Bone marrow (tissue), 2 donors: ENCODE measurements at regions not wholly inside any gene's neighbourhood (a gene's known extent, or its start where the extent isn't known, plus 50 kb on each side); places are given as distances from the start of the nearest gene placed in this dataset.
"Not testable (repeated sequence)": the region's sequence is repeated elsewhere in the genome, so short reads cannot be mapped to it uniquely, and the experiment has no call there.

ENCODE experiments used
- DNase-seq, 2 donors: peaks; one replicate each; lab custom pipeline; 2025; lab: John Stamatoyannopoulos, UW

- no peak for DNase-seq
These were observed 50.3 kb upstream of the ATP6AP2 start for GRCh38 chrX:40530509-40530908.

DNA sequence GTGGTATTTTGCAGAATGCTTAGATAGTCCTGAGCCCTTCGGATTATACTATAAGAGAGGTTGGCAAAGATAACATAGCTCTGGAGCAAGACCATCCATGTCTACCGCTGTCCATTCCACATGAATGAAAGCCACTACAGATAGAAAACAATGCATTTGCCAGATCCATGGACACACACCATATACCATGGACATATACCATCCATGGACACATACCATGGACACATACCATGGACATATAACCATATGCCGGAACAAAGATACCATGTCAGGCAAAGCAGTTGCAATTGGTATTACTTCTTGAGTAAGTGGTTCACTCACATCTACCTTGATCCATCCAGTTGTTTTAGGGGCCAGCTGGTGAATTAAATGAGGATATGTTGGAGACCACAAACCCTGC lies 53.2 kb upstream of the ATP6AP2 start:
- no peak for DNase-seq

DNA sequence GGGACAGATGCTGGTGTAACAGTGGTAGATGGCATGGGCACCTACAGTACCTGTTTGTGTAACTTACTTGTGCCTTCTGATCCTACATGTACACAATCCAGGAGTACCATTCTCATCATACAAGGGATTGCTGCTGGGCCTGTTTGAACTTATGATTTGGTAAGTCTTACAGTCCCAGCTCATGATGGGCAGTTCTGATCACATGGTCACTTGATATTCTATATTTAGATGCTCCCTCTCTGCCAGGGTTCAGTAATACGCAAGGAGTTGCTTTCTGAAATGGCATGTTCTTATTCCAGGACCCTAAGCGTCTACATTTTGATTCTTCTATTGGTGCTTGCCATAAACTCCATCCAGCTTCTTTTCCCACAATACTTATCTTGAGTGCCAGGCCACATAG lies 54.4 kb upstream of the ATP6AP2 start:
- no peak for DNase-seq

GRCh38 chrX:40525901-40526300 lies 54.9 kb upstream of the ATP6AP2 start:
- DNase-seq: not testable (repeated sequence)

GRCh38 chrX:40524423-40524822 lies 56.3 kb upstream of the ATP6AP2 start:
- DNase-seq: no peak

DNA sequence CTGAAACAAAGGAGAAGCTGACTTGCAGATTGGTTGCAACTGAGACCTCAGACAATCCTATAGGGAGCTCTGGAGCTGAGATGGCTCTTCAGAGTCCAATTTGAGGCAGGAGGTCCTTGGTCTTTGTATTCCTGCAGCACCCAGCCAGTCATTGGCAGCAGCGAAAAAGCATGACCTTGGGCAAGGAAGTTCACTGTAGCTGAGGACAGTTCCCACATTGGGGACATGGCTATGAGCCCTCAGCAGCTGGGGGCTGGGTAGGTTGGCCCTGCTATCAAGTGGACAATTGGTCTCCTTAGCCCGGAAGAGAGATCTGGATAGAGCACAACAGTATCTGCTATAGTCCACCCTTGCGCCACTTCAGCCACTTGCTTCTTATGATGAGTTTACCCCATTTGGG lies 56.9 kb upstream of the ATP6AP2 start:
- DNase-seq: no peak

DNA sequence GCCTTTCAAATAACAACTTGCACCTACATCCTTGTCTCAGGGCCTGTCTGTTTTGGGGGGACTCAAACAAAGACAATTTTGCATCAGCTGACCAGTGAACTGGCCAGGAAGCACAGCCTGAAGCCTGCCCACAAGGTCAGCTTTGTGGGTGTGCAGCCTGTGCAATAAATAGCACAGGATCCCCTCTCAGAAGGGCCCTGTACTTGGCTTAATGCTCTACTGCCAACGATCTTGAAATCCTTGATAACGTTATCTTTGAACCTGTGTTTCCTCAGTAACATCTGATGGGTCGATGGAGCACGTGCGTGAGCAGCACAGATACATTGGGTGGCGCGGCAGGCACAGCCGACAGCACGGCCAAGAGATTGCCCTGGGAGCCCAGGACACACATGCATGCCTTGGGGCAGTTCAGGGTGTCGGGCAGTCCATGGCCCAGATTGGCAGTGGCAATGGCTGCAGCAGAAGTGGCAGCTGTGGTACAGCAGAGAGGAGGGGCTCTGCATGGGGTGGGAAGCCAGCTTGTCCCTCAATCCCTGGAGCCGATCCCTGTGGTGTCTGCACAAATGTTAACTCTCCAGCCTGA lies 58.8 kb upstream of the ATP6AP2 start:
- DNase-seq: no peak

DNA sequence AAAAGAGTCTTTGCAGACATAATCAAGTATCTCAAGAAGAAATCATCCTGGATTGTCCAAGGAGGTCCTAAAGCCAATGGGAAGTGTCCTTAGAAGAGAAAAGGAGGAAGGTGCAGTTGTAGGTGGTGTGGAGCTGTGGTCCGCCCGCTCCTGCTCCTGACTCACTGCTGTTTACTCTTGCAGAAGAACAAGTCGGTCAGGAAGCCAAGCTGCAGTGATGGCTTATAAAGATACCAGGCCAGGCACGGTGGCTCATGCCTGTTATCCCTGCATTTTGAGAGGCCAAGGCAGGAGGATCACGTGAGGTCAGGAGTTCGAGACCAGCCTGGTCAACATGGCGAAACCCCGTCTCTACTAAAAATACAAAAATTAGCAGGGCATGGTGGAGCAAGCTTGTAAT lies 66.4 kb upstream of the ATP6AP2 start:
- no peak for DNase-seq

- DNase-seq: no peak
These were observed 66.9 kb upstream of the ATP6AP2 start for GRCh38 chrX:40513835-40514234.

GRCh38 chrX:40513012-40513411 lies 67.8 kb upstream of the ATP6AP2 start:
- no peak for DNase-seq

DNA sequence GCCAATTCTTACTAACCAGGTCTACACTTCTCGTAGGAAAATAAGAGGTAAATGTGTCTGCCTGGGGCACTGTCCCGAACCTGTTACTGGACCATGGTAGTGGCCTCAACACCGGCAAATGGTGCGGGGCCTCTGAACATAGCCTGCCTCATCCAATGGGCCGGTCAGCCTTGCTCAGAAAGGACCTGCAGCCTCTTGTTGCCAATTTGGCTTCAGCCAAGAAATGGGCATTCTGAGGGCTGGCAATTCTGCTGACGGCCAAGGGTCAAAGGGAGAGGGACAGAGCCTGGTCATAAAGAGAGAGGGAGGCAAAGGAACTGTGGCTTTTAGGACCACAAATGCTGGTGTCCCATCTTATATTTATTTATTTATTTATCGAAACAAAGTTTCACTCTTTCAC lies 69.5 kb upstream of the ATP6AP2 start:
- no peak for DNase-seq

DNA sequence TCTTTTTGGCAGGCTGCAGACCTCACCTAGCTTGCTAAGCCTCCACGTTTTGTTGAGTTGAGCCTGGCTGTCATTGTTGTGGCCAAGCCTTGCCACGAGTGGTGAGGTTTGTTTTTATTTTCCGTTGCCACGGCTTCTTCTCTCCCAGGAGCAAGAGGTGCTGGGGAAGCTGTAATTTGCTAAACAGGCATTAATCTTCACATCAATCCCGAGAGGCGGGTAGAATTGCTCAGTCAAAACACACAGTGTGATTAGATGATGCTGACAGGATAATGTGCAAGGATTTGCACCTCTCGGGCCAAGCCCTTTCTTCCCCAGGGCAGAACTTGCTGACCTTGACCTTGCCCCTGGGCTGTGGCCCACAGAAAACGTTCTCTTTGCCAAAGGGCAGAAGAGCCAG lies 72.2 kb upstream of the ATP6AP2 start:
- no peak for DNase-seq

DNA sequence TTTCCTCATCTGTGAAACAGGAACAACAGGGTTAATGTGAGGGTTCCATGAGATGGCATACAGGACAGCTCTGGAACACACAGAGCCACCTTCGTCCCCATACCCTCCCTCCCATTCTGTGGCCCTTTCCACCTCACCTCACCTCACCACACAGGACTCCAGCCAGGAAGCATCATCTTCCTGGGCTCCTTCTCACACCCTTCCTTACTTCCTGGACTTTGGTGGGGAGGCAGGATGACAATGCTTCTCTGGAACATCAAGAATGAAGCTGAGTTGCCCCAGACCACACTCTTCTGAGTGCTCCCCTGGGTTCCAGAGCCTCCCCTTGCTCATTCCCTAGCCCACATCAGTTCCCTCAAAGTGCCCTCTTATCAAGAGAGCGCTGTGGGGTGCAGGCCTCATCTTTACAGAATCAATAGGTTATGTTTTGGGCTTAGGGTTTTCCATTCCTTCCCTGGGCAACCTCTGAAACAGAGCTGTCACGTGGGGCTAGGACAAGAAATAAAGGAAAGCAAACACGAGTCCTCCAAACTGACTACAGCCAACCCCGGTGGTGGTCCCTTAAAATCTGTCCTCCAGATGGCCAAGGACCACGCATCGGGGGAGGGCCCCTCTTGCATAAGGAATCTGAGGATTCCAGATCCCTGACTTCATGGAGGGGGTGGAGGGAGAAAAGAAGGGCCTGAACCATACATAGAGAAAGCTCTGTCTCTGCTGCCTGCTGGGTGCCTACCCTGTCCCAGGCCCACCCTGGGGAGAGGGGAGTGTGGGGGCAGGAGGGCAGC lies 74.4 kb upstream of the ATP6AP2 start:
- no peak for DNase-seq

DNA sequence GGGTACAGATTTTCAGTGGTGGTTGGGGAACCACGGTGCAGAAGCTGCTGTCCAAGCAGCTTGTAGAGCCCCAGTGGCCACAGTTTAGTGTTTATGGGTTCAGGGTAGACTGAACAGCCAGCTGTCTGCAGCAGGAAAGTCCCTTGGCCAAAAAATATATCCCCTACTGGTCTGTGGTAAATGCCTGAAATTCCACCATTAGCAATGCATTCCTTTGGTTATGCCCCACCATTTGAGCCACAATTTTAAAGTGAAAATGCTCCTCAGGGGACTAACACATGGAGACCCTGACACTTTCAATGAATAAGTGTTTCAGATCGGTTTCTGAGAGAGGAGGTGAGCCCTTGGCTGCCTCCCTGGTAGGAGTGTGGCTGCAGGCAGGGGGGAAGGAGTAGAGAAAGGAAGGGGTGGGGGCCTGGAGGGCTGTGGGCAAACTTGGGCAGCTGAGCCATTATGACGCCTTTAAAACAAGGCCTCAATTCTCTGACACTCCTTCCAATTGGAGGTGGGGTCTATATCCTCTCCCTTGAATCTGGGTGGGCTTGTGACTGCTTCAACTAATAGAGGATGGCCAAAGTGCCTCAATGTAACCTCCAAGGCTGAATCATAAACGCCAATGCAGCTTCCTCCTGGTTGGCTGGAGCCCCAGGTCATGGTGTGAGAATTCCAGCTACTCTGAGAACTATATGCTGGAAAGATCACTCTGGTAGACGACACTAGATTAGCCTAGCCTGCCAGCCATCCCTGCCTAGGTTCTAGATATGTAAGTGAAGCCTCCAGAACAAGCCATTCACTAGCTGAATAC lies 75.8 kb upstream of the ATP6AP2 start:
- DNase-seq: no peak

GRCh38 chrX:40503094-40503493 lies 77.7 kb upstream of the ATP6AP2 start:
- no peak for DNase-seq

- no peak for DNase-seq
These were observed 78.1 kb upstream of the ATP6AP2 start for GRCh38 chrX:40502688-40503087.

DNA sequence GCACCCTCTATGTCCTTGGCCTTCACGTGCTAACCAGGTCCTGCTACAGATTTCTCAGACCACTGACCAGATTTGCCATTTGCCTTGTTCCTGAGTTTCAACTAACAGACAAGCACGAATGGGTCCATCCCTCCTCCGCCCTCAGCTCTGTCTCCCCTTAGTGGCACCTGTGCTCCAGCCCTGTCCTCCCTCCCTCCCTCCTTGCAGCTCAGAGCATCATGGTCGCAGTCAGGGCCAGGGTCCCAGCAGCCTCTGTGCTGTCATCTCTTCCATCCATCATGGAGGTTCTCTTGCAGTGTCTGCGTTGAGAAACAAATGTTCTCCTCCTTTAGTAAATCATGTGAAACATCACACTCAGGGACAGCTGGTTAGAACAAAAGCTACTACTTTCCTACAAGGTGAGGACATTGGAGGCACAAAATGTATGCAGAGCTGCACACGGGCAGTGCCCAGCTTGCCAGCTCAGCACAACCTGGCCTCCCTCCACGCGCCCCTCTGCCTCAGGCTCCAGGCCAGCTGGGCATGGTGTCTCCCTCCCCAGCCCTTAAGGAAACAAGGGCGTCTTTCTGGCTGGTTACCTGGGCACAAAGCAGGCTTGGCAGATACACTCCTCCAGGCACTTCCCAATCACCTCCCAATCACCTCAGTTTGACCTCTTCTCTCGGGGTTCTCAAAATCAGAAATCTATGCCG lies 79.5 kb upstream of the ATP6AP2 start:
- no peak for DNase-seq

DNA sequence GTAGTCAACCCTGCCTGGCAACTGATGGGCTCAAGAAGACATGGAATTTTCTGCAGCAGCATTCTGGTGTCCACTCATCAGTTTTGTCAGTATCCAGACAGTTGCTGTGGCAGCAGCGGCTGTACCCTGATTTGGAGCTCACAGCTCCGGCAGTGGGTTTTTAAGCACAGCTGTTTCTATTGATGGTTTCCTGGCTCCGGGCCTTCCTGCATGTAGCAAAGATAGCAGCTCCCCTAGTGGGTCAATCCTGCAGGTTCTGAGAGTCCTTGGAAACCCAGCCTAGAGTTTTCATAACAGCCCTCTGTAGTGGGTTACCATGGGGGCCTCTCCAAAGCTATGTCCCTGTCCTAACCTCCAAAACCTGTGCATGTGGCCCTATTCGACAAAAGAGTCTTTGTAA lies 84.0 kb upstream of the ATP6AP2 start:
- DNase-seq: no peak

DNA sequence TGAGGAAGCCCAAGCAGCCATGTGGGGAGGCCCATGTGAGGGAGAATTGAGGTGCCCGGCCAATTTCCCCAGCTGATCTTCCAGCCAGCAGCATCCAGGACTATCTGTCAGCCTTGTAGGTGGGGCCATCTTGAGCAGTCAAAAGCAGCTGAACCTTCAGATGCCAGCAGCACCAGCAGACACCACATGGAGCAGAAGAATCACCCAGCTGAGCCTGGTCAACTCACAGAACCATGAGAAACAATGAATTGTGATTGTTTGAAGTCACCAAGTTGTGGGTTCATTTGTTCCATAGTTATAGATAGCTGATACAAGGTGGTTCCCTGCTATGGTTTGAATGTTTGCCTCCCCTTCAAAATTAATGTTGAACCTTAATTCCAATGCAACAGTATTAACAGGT lies 85.1 kb upstream of the ATP6AP2 start:
- no peak for DNase-seq

- DNase-seq: no peak
These were observed 86.8 kb upstream of the ATP6AP2 start for GRCh38 chrX:40494005-40494404.

GRCh38 chrX:40488296-40488695 lies 92.5 kb upstream of the ATP6AP2 start:
- DNase-seq: no peak

GRCh38 chrX:40485973-40486372 lies 94.8 kb upstream of the ATP6AP2 start:
- DNase-seq: no peak
